DND-41 (cell line): ENCODE measurements at regions not wholly inside any gene's neighbourhood (a gene's known extent, or its start where the extent isn't known, plus 50 kb on each side); places are given as distances from the start of the nearest gene placed in this dataset.

Experiments used
- ATAC-seq: fragments of 200-7000 bp; cut with Tn5 transposase; 3 replicates; pipeline ENCODE4 v1.9.1; 2021; ENCODE audit warnings: low read depth; ENCODE audit not compliant: insufficient read depth
- DNase-seq: peaks from one replicate; pipeline ENCODE4 v3.0.0-alpha.2; 2020
- H2AFZ ChIP-seq: 2 replicates; pipeline ENCODE4 v1.6.0; 2012; ENCODE audit warnings: low read depth, low read length
- H3K27ac ChIP-seq: 2 replicates; pipeline ENCODE4 v1.5.1; 2012; ENCODE audit warnings: low read length, inconsistent platforms
- H3K27me3 ChIP-seq: fragments of 200-600 bp; sonication (generic); 2 replicates; pipeline ENCODE4 v1.6.0; 2012; ENCODE audit warnings: low read length, mild to moderate bottlenecking, inconsistent platforms; ENCODE audit not compliant: insufficient read depth, poor library complexity
- H3K36me3 ChIP-seq: 2 replicates; pipeline ENCODE4 v1.5.1; 2012; ENCODE audit warnings: low read length, inconsistent platforms; ENCODE audit not compliant: insufficient read depth
- H3K4me1 ChIP-seq: 2 replicates; pipeline ENCODE4 v1.5.1; 2012; ENCODE audit warnings: mild to moderate bottlenecking, low read length; ENCODE audit not compliant: insufficient read depth
- H3K4me2 ChIP-seq: 2 replicates; pipeline ENCODE4 v1.6.0; 2012; ENCODE audit warnings: mild to moderate bottlenecking, moderate library complexity, low read length, inconsistent platforms; ENCODE audit not compliant: insufficient read depth
- H3K4me3 ChIP-seq, 2 experiments: fragments of 200-600 bp in 1 of 2; shearing (Covaris generic) in 1 of 2; 2 replicates each; pipeline ENCODE4 v1.5.1; 2012 to 2016; ENCODE audit warnings: inconsistent platforms in 2 of 2, low read length in 2 of 2, mild to moderate bottlenecking in 2 of 2, low read depth in 1 of 2, moderate library complexity in 1 of 2
- H3K79me2 ChIP-seq: 2 replicates; pipeline ENCODE4 v1.6.0; 2012; ENCODE audit warnings: low read length, inconsistent platforms; ENCODE audit not compliant: insufficient read depth
- H3K9ac ChIP-seq: 2 replicates; pipeline ENCODE4 v1.6.0; 2012; ENCODE audit warnings: low read depth, mild to moderate bottlenecking, inconsistent platforms, low read length, moderate library complexity
- H3K9me3 ChIP-seq: 2 replicates; pipeline ENCODE4 v1.5.1; 2012; ENCODE audit warnings: low read length, moderate library complexity, mild to moderate bottlenecking, inconsistent platforms; ENCODE audit not compliant: insufficient read depth, severe bottlenecking
- H4K20me1 ChIP-seq: 2 replicates; pipeline ENCODE4 v1.6.0; 2012; ENCODE audit warnings: low read length; ENCODE audit not compliant: insufficient read depth
- CTCF ChIP-seq: IDR thresholded peaks from 2 replicates; pipeline ENCODE4 v1.5.1; 2012; ENCODE audit warnings: borderline replicate concordance, low read length, moderate library complexity, mild to moderate bottlenecking; ENCODE audit not compliant: poor library complexity, severe bottlenecking; ENCODE audit errors: extremely low read depth
- EZH2 ChIP-seq: IDR thresholded peaks from 3 replicates; pipeline ENCODE4 v1.6.1; 2012; ENCODE audit warnings: borderline replicate concordance, low read depth, mild to moderate bottlenecking, moderate library complexity, low read length, inconsistent platforms; ENCODE audit not compliant: severe bottlenecking

- H3K27me3 ChIP-seq, result no peaks in the 10 kb centered on the region
- no peaks in the 10 kb centered on the region for H3K36me3 ChIP-seq
- H4K20me1 ChIP-seq, result no peaks in the 10 kb centered on the region
- TF ChIP-seq EZH2 (no peak), CTCF (no peak)
- no peak overlapping the region for H3K27ac ChIP-seq
- H3K9me3 ChIP-seq, result no peaks in the 10 kb centered on the region
- H2AFZ ChIP-seq, result no peak overlapping the region
- DNase-seq (no peak), ATAC-seq (no peak)
- H3K4me2 ChIP-seq, result no peak overlapping the region
- H3K79me2 ChIP-seq, result no peaks in the 10 kb centered on the region
- H3K4me3 ChIP-seq, result no peak overlapping the region
- no peaks in the 10 kb centered on the region for H3K4me1 ChIP-seq
- H3K9ac ChIP-seq, result no peak overlapping the region
Observed at GRCh38 chr4:163976588-163976987, 482.1 kb downstream of the TMA16 start.

GRCh38 chr4:163988391-163988790 lies 493.9 kb downstream of the TMA16 start:
- Histone ChIP-seq H4K20me1 (no peaks in the 10 kb centered on the region), H3K36me3 (no peaks in the 10 kb centered on the region), H2AFZ (no peak overlapping the region), H3K27me3 (no peaks in the 10 kb centered on the region), H3K4me1 (no peaks in the 10 kb centered on the region), H3K27ac (no peak overlapping the region), H3K9me3 (no peaks in the 10 kb centered on the region), H3K9ac (no peak overlapping the region), H3K79me2 (no peaks in the 10 kb centered on the region), H3K4me2 (no peak overlapping the region), H3K4me3 (no peak overlapping the region)
- ATAC-seq (no peak), DNase-seq (no peak)
- TF ChIP-seq EZH2 (no peak), CTCF (no peak)

GRCh38 chr4:163988865-163989264 lies 494.4 kb downstream of the TMA16 start:
- Histone ChIP-seq H3K27ac (no peak overlapping the region), H4K20me1 (no peaks in the 10 kb centered on the region), H3K9me3 (no peaks in the 10 kb centered on the region), H3K4me2 (no peak overlapping the region), H2AFZ (no peak overlapping the region), H3K36me3 (no peaks in the 10 kb centered on the region), H3K27me3 (no peaks in the 10 kb centered on the region), H3K4me3 (no peak overlapping the region), H3K4me1 (no peaks in the 10 kb centered on the region), H3K9ac (no peak overlapping the region), H3K79me2 (no peaks in the 10 kb centered on the region)
- TF ChIP-seq EZH2, result no peak
- no peak for TF ChIP-seq CTCF
- no peak for ATAC-seq
- DNase-seq, result no peak

- no peak overlapping the region for H3K27ac ChIP-seq
- no peak overlapping the region for H3K4me3 ChIP-seq
- no peaks in the 10 kb centered on the region for H3K9me3 ChIP-seq
- TF ChIP-seq CTCF, result no peak
- DNase-seq (no peak), ATAC-seq (no peak)
- no peaks in the 10 kb centered on the region for H4K20me1 ChIP-seq
- no peaks in the 10 kb centered on the region for H3K79me2 ChIP-seq
- no peak overlapping the region for H3K9ac ChIP-seq
- H2AFZ ChIP-seq, result no peak overlapping the region
- H3K4me2 ChIP-seq, result no peak overlapping the region
- H3K4me1 ChIP-seq, result no peaks in the 10 kb centered on the region
- H3K27me3 ChIP-seq, result no peaks in the 10 kb centered on the region
- no peaks in the 10 kb centered on the region for H3K36me3 ChIP-seq
Observed at GRCh38 chr4:163991298-163991865, 496.9 kb downstream of the TMA16 start.
